NT2/D1 (cell line): ENCODE measurements at regions not wholly inside any gene's neighbourhood (a gene's known extent, or its start where the extent isn't known, plus 50 kb on each side); places are given as distances from the start of the nearest gene placed in this dataset.

Source experiments
- DNase-seq: peaks from one replicate; pipeline ENCODE4 v3.0.0-alpha.2; 2011; ENCODE audit warnings: low read depth, low spot score
- H3K27me3 ChIP-seq: 2 replicates; pipeline ENCODE4 v1.6.0; 2011; ENCODE audit warnings: mild to moderate bottlenecking; ENCODE audit not compliant: insufficient read length, insufficient read depth
- H3K36me3 ChIP-seq: 2 replicates; pipeline ENCODE4 v1.6.1; 2011; ENCODE audit warnings: mild to moderate bottlenecking, low read length, mixed read lengths; ENCODE audit not compliant: insufficient read depth, insufficient read length
- H3K4me1 ChIP-seq: 2 replicates; pipeline ENCODE4 v1.5.1; 2011; ENCODE audit not compliant: insufficient read depth, insufficient read length
- H3K4me3 ChIP-seq: 2 replicates; pipeline ENCODE4 v1.5.1; 2011; ENCODE audit warnings: low read depth; ENCODE audit not compliant: insufficient read length
- H3K9ac ChIP-seq: 2 replicates; pipeline ENCODE4 v1.6.0; 2011; ENCODE audit warnings: low read depth; ENCODE audit not compliant: insufficient read length
- H3K9me3 ChIP-seq: 2 replicates; pipeline ENCODE4 v1.5.1; 2011; ENCODE audit warnings: mild to moderate bottlenecking, low read length; ENCODE audit not compliant: insufficient read depth
- SUZ12 ChIP-seq: IDR thresholded peaks from 2 replicates; pipeline ENCODE4 v1.6.1; 2011; ENCODE audit not compliant: insufficient read length, insufficient read depth; ENCODE audit errors: extremely low read depth
- YY1 ChIP-seq: IDR thresholded peaks from 2 replicates; pipeline ENCODE4 v1.6.1; 2011; ENCODE audit not compliant: insufficient read length, insufficient read depth
- ZNF274 ChIP-seq: IDR thresholded peaks from 2 replicates; pipeline ENCODE4 v1.6.1; 2011; ENCODE audit warnings: mild to moderate bottlenecking, low read depth, low read length

DNA sequence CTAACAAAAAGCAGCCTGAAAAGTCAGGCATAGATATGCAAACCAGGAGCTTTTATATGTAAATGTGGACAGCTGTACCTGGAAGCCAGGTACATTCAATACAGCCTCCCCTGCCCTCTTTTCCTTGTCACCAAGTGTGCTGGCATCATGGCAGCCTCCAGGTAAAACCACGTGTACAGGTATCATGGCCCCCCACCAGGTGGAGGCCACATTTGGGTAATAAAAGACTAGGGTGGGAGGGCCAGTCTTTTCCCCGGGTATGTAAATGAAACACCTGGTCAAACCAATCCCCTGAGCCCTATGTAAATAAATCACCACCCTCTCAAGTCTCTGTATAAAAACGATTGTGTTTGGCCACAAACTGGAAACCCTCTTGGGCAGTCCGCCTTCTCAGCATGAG lies 226.4 kb upstream of the GOT2 start:
- no peaks in the 10 kb centered on the region for H3K36me3 ChIP-seq
- TF ChIP-seq YY1 (no peak), ZNF274 (no peak), SUZ12 (no peak)
- H3K9me3 ChIP-seq: no peaks in the 10 kb centered on the region
- H3K27me3 ChIP-seq: no peaks in the 10 kb centered on the region
- DNase-seq: no peak
- H3K9ac ChIP-seq: no peak overlapping the region
- no peak overlapping the region for H3K4me3 ChIP-seq
- H3K4me1 ChIP-seq: no peaks in the 10 kb centered on the region

DNA sequence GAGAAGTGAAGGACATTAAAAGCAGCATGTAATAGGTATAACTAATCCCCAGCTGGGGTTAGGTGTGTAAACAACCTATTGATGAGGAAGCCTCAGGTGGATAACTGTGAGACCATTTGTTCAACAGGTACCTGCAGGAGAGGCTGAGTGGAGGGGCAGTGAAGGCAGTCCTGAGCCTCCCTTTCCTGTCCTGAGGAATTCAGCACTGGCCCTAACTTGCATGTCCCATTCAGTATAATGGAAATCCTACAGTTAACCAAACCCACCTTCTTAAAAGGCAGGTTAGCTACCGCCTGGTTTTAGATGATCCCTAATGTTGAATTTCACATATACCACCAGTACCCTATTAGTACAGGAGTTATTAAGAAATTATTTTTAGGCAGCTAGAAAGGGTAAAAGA lies 225.9 kb upstream of the GOT2 start:
- H3K4me1 ChIP-seq: no peaks in the 10 kb centered on the region
- H3K36me3 ChIP-seq: no peaks in the 10 kb centered on the region
- H3K9ac ChIP-seq: no peak overlapping the region
- no peaks in the 10 kb centered on the region for H3K27me3 ChIP-seq
- no peak for DNase-seq
- H3K9me3 ChIP-seq: no peaks in the 10 kb centered on the region
- H3K4me3 ChIP-seq: no peak overlapping the region
- TF ChIP-seq YY1: no peak
- TF ChIP-seq SUZ12: no peak
- TF ChIP-seq ZNF274: no peak

DNA sequence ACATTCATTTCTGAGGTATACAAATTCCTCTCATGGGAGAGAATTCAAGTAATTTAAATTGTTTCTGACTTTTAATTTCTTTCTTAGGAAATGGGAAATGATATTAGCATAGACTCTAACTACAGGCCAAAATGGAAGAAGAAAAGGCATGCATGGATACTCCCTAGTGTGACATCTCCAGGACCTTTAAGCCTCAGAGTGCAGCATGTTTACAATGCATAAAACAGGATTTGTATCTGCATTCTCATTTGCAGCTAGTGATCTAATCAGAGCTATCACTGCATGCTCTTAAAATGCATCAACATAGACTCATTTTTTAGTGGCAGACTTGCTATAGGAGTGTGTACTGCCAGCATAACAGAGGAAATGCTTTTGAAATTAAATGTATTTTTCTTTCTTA lies 224.6 kb upstream of the GOT2 start:
- DNase-seq: no peak
- H3K9ac ChIP-seq: no peak overlapping the region
- no peak overlapping the region for H3K4me3 ChIP-seq
- H3K27me3 ChIP-seq: no peaks in the 10 kb centered on the region
- TF ChIP-seq ZNF274: no peak
- no peak for TF ChIP-seq YY1
- TF ChIP-seq SUZ12: no peak
- H3K36me3 ChIP-seq: no peaks in the 10 kb centered on the region
- no peaks in the 10 kb centered on the region for H3K4me1 ChIP-seq
- H3K9me3 ChIP-seq: no peaks in the 10 kb centered on the region

DNA sequence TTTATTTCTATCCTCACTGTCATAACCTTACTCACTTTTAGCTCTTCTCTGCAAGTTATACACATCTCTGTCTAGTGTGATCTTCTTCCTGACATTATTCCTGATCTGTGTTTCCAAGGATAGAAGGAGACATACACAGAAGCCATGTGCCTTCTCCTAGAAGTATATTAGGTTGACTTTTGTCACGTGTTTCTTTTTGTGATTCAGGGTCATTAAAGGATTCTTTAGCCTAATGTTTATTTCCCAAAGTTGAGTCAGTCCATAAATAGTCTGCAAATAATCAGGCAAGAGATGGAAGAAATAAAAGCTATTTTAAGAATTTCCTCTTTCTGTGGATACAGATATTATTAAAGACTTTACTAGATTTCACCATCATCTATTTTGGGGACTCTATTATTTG lies 214.1 kb upstream of the GOT2 start:
- H3K4me3 ChIP-seq: no peak overlapping the region
- H3K9ac ChIP-seq: no peak overlapping the region
- DNase-seq: no peak
- no peaks in the 10 kb centered on the region for H3K4me1 ChIP-seq
- H3K9me3 ChIP-seq: peaks cover 8% of the 10 kb centered on the region; the same call in 1 of the 2 replicates
- H3K36me3 ChIP-seq: no peaks in the 10 kb centered on the region
- H3K27me3 ChIP-seq: no peaks in the 10 kb centered on the region
- TF ChIP-seq SUZ12: no peak
- no peak for TF ChIP-seq YY1
- TF ChIP-seq ZNF274: no peak

DNA sequence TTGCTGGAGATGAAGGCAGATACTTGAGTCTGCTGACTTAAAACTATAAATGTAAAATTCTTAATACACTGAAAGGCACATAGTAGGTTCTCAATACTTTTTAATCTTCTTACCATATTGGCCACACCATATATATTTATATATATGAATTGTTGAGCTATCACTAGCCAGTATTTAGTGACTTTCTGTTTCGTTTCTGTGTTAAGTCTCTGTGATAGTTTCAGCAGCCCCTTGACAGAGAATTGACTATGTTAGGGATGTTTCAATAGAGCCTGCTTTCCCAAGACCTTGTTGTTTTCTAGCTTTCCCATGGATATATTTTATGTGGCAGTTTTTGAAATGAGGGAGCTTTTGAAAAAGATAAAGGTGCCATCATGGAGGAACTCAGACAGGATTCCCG lies 206.5 kb upstream of the GOT2 start:
- Histone ChIP-seq H3K27me3 (no peaks in the 10 kb centered on the region), H3K4me3 (no peak overlapping the region), H3K36me3 (no peaks in the 10 kb centered on the region), H3K4me1 (no peaks in the 10 kb centered on the region), H3K9ac (no peak overlapping the region), H3K9me3 (no peaks in the 10 kb centered on the region)
- no peak for TF ChIP-seq SUZ12
- TF ChIP-seq YY1: no peak
- no peak for TF ChIP-seq ZNF274
- no peak for DNase-seq

DNA sequence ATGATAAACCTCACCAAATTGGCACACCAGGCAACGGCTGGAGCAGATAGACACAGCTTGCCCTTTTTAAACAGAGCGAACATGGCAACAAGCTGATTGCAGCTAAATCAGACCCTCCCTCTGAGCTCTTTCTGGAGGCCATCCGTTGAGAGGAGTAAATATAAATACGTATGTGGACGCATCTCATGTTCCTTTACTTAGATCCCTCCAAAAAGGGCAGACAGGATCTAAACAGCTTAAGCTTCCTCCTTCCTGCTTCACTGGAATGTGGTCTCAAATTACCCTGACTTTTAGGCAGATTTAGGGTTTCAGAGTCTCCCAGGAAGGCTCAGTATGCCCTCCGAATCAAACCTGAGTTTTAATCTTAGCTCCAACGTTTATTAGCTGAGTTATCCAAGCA lies 204.7 kb upstream of the GOT2 start:
- no peaks in the 10 kb centered on the region for H3K4me1 ChIP-seq
- H3K9ac ChIP-seq: no peak overlapping the region
- H3K36me3 ChIP-seq: no peaks in the 10 kb centered on the region
- TF ChIP-seq YY1 (no peak), ZNF274 (no peak), SUZ12 (no peak)
- H3K9me3 ChIP-seq: peaks cover 5% of the 10 kb centered on the region; the same call in 1 of the 2 replicates
- no peaks in the 10 kb centered on the region for H3K27me3 ChIP-seq
- peak; percentile 47 for DNase-seq
- no peak overlapping the region for H3K4me3 ChIP-seq

DNA sequence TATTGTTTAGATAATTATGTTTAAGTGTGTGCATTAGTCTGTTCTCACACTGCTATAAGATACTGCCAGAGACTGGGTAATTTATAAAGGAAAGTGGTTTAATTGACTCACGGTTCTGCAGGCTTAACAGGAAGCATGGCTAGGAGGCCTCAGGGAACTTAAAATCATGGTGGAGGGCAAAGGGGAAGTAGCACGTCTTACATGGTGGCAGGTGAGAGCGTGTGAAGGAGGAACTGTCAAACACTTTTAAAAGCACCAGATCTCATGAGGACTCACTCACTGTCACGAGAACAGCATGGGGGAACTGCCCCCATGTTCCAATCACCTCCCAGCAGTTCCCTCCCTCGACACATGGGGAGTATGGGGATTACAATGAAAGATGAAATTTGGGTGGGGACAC lies 203.5 kb upstream of the GOT2 start:
- no peak for DNase-seq
- TF ChIP-seq SUZ12: no peak
- TF ChIP-seq ZNF274: no peak
- no peak for TF ChIP-seq YY1
- no peaks in the 10 kb centered on the region for H3K36me3 ChIP-seq
- H3K4me1 ChIP-seq: no peaks in the 10 kb centered on the region
- H3K27me3 ChIP-seq: no peaks in the 10 kb centered on the region
- H3K9ac ChIP-seq: no peak overlapping the region
- H3K9me3 ChIP-seq: peaks cover 13% of the 10 kb centered on the region
- H3K4me3 ChIP-seq: no peak overlapping the region

DNA sequence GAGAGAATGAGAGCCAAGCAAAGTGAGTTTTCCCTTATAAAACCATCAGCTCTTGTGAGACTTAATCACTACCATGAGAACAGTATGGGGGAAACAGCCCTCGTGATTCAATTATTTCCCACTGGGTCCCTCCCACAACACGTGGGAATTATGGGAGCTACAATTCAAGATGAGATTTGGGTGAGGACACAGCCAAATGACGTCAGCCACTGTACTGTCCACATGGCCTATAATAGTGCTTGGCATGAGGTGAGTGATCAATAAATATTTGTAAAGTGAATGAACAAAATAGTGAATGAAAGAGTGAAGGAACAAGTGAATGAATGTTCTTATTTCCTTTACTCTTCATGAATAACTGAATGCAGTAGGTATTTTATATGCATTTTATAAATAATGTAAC lies 199.1 kb upstream of the GOT2 start:
- TF ChIP-seq YY1 (no peak), SUZ12 (no peak), ZNF274 (no peak)
- no peaks in the 10 kb centered on the region for H3K36me3 ChIP-seq
- H3K9ac ChIP-seq: no peak overlapping the region
- H3K27me3 ChIP-seq: no peaks in the 10 kb centered on the region
- no peaks in the 10 kb centered on the region for H3K4me1 ChIP-seq
- H3K9me3 ChIP-seq: peaks cover 13% of the 10 kb centered on the region
- DNase-seq: no peak
- no peak overlapping the region for H3K4me3 ChIP-seq
